Loucy (cell line): ENCODE measurements at regions not wholly inside any gene's neighbourhood (a gene's known extent, or its start where the extent isn't known, plus 50 kb on each side); places are given as distances from the start of the nearest gene placed in this dataset.

Experiments used
- CTCF ChIP-seq: fragments of 200-600 bp; sonication (generic); conservative IDR thresholded peaks from 2 replicates; pipeline ENCODE4 v1.5.1; 2014; ENCODE audit warnings: mild to moderate bottlenecking, antibody characterized with exemption, low read length
- EZH2phosphoT487 ChIP-seq: fragments of 200-600 bp; IDR thresholded peaks from 2 replicates; pipeline ENCODE4 v1.6.1; 2018; ENCODE audit warnings: antibody characterized with exemption, mild to moderate bottlenecking, moderate library complexity, borderline replicate concordance

GRCh38 chr6:156398371-156398770, 378.8 kb upstream of the ARID1B start:
- no peak for TF ChIP-seq CTCF
- TF ChIP-seq EZH2phosphoT487: no peak
